Forelimb muscle (tissue), 1 donor: ENCODE measurements at regions not wholly inside any gene's neighbourhood (a gene's known extent, or its start where the extent isn't known, plus 50 kb on each side); places are given as distances from the start of the nearest gene placed in this dataset.

ENCODE experiments used
- DNase-seq: peaks from one replicate; pipeline ENCODE4 v3.0.0-alpha.2; 2013; ENCODE audit warnings: low read depth

DNA sequence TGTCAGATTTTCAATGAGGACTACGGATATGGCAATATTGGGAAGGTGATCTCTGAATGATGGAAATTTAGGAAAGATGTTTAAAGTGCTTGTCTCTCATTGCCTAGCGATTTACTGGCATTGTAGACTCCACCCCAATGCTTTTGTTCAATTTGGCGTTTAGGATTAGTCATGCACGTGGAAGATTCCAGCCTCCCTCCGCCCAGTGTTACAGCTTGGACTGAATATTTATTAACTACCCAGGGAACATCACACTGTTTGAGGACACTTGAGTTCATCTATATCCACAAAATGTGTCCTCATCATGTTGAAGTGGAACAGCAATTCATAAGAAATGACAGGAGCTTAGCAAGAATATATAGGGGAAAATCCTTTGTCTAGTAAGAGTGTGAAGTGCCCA lies 738.8 kb upstream of the RBFOX1 start:
- no peak for DNase-seq

DNA sequence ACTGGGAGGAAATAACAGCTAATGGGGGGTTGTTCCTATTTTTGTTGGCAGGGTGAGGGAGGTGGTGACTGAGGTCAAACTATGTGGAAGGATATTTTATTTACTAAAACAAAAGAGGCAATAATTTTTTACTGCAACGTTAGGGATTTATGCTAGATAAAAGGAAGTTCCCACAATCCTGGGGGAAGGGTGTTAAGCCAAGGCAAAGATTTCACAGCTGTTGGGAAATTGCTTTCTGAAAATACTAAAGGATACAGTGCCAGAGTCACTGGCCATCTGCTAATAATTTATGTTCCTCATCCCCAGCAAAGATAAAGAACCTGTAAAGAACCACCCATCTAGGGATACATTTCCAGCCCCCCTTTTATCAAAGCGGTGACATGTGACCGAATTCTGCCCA lies 756.0 kb upstream of the RBFOX1 start:
- DNase-seq, result no peak

DNA sequence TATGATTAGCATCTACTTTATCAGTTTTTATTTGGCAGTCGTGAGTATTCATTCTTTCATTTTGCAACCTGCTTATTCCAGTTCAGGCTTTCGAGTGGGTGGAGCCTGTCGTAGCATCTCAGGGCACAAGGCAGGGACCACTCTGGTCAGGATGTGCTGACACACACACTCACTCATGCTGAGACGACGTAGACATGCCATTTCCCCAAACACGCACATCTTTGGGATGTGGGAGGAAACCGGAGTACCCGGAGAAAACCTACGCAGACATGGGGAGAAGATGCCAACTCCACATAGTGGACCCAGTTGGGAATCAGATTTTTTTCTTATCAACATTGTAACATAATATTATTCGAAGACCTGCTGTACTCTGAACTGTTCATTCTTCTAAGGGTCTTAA lies 756.5 kb upstream of the RBFOX1 start:
- no peak for DNase-seq

- DNase-seq, result no peak
Measured at GRCh38 chr16:6574146-6574545, 758.5 kb upstream of the RBFOX1 start.

DNA sequence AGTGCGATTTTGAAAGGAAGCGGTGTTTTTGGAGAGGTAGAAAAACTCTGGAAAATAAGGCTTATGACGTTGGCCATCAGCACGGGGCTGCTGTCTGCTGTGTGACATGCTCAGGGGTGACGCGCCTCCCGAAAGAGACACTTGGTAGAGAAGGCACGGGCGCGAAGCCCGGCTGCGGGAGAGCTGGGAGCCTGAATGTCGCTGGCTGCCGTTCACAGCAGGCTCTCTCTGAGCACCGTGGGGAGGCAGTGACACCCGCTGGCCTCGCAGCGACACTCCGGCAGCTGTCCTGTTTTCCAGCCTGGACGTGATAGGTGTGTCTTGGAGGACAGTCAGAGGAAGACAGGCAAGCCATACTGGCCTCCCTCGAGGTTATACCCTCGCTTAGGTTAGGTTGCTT lies 759.1 kb upstream of the RBFOX1 start:
- no peak for DNase-seq

- no peak for DNase-seq
Measured at GRCh38 chr16:6571044-6571443, 761.6 kb upstream of the RBFOX1 start.

DNA sequence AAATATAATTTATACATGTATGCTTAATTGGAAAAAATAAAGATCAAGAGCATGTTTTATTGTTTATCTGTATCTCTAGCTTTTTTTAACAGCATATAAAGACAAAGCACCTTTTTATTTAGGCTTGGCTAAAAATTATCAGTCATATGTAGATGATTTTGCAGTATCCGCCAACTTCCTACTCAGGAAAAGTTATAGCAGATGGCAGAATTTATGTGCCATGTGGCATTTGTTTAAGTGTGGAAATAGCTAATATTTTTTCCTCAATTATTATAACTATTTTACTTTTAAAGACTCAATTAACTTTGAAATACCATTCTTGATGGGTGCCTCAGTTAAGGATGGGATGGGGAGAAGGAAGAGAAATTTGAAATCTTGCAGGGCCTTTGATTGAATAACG lies 762.1 kb upstream of the RBFOX1 start:
- DNase-seq, result no peak

DNA sequence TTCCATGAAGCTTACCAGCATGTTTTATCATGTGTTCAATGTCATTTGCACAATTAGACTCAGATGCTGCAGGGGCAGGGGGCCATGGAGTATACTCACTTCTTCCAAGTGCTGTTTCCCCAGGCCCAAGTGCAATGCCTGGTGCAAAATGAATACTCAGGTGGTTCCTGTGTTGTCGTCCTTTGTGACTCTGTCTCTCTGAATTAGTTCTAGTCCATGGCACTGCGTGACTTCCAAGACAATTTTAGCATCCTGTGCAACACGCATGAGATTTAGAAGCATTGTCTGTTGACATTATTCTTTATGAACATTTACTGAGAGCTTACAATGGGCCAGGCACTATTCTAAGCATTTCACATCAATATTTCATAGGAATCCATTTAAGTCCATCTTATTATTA lies 769.7 kb upstream of the RBFOX1 start:
- no peak for DNase-seq

GRCh38 chr16:6560306-6561100 lies 772.1 kb upstream of the RBFOX1 start:
- no peak for DNase-seq

DNA sequence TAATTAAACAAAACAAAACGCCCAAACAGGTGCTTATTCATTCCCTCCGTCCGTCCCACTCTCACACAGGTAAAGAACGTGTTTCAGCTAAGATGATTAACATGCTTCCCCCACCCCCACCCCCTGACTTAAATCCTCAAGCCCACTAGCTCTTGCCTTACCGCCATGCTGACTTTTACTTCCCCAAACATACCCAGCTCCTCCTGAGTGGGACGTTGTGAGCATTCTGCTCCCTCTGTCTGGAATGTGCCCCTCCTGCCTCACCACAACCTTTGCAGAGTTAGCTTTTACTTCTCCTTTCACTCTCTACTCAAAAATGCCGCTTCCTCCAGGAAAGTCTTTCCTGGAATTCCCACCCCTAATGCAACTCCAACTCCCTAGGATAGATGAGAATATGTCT lies 774.0 kb upstream of the RBFOX1 start:
- no peak for DNase-seq

GRCh38 chr16:6558126-6558525 lies 774.5 kb upstream of the RBFOX1 start:
- no peak for DNase-seq

DNA sequence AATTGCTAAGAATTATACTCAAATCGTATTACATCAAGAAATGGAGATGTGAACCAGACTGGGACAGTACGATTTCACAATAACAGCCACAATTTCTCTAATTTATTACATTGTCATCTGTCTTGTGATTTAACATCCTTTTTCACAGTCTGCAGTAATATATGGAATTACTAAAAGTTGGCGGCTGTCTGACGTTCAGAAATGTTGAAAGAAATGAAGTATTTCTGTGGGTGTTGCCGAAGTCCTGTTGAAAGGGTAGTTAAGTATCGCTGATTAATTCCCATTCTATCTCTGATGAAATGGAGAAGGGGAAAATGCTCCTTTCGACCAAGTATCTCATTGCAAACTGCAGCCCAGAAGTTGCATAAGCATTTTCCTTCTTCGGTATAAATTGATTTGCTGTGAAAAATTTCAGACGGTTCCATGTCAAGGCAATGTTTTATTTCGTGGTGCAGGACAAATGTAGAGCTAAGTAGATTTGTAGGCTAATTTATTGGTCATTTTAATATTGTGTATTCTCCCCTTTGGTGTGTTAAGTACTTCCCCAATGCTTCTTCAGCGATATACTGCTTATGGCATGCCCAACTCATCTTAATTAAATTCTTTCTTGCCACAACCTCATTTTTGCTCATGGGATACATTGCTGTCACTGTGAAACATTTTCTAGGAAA lies 775.2 kb upstream of the RBFOX1 start:
- DNase-seq, result no peak

GRCh38 chr16:6549415-6549814 lies 783.2 kb upstream of the RBFOX1 start:
- DNase-seq, result no peak

DNA sequence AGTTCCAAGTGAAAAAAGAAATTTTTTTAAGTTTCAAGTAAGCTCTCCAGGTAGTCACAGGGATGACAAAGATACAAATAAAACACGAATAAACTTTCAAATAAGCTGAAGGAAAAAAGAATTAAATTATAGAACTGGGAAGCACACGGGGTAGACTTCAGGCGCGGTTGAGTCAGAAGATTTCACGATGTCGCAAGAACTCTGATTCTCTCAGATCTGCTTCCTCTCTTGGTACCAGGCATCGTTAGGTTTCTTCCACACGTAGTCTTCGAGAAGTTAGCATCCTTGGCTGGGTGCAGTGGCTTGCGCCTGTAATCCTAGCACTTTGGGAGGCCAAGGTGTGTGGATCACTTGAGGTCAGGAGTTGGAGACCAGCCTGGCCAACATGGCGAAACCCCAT lies 784.1 kb upstream of the RBFOX1 start:
- DNase-seq, result no peak

DNA sequence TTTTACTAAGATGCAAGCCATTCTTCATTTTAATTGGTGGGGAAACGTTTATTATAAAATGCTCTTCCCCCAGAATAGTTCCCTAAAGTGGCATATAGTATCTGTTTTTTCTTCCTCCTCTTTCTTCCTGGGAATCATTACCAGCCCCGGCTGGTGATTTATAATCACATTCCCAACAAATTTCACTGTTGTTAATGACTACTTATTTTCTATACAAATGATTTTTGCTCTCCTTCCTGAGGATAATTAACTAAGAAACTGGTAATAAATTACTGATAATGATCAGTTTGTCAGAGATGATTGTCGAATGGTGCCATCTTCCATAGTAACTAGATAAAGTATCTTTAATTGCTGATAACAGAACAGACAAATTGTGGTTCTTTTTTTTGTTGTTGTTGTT lies 785.5 kb upstream of the RBFOX1 start:
- no peak for DNase-seq

DNA sequence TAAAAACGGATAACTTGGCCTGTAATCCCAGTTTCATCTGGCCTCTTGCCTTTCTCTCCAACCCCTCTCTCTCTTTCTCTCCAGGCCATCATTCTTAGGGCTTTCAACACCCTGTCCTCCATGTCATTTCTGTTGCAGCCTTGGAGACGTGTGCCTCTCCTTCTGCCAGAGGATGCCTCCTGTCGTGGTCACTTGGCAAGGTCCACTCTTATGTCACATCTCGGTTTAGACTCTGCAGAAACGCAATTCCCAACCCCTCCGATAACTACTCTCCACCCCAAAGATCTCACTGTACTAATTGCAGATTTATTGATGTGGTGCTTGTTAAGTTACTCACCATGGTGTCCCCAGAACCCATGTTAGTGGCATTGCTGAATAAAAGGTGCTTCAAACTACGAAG lies 787.3 kb upstream of the RBFOX1 start:
- no peak for DNase-seq

GRCh38 chr16:6541267-6541666 lies 791.4 kb upstream of the RBFOX1 start:
- DNase-seq, result no peak

- DNase-seq, result no peak
Measured at GRCh38 chr16:6536411-6536810, 796.2 kb upstream of the RBFOX1 start.

DNA sequence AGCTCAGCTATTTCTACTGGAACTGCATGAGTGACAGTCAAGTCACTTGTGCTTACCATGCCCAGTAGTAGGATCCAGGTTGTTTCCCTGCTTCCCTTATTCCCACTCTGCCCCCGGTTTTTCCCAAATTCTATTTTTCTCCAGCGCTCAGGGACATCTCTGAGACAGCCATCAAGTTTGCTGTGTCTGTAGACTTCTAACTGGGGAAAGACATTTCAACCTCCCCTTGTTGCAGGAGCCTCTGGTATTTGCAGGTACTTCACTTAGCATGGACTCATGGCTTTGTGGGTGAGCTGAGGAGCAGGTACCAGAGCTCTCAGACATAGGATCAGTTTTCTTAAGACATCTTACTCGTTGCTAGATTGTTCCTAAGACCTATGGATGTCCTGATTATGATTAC lies 801.6 kb upstream of the RBFOX1 start:
- no peak for DNase-seq

GRCh38 chr16:6528217-6528616 lies 804.4 kb upstream of the RBFOX1 start:
- DNase-seq, result no peak

DNA sequence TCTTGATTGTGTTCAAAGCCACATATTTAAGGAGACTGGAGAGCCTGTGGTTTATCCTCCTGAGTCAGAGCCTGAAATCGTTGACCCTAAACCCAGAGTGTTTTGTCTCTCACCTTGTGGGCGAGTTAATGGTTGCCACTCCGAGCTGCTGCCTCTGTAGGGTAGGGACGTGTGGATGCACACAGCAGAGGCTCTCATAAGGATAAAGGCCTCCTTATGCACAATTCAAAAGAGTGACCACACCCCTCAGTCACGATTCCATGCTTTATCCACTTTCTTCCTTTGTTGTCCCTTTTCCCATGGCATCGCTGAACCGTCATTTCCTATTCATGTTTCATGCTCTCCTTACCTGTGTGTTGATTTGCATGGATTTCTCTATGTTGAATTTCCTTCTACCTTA lies 805.0 kb upstream of the RBFOX1 start:
- no peak for DNase-seq

DNA sequence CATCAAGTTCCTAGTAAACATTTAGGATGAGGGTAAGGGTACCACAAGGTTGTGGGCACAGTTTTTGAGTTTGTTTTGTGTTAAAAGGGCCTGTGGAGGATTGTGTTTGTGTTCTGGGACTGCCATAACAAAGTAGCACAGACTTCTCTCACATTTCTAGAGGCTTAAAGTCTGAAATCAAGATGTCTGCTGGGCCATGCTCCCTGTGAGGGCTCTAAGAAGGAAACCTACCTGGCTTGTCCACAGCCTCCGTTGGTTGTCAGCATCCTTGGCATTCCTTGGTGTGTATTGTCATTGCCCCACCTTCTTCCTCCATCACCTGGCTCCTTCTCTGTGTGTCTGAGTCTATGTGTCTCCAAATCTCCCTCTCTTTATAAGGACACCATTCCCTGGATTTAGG lies 808.1 kb upstream of the RBFOX1 start:
- no peak for DNase-seq

DNA sequence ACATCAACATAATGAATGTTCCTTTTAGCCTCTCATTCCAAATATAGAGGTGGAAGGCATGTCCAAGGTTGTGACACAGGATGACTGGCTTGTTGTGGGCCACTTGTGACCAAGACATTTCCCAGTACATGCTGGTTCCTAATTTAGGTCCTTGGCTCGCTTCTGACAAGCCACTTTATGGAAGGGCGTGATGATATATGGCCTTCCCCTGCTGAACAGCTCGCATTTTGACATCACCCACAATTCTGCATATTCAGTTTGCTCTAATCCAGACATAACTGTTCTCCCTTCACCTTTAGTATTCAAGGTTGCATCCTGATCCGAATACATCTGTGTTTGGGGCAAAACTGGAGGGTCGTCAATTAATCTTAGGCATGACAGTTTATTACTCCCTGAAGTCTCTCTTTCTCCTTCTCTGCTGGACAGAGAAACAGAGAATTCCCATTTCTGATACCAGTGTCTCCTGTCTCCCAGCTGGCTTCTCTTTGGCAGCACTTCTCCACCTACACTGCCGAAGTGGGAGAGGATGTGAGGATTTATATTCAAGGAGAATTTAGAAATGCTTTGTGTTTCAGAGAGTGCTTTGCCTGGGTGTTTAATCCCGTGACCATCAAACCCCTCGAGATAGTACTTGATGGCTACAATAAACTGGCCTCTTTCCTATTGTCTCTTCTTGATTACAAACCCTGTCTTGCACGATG lies 815.5 kb upstream of the RBFOX1 start:
- no peak for DNase-seq
